GM23338 (cell line): ENCODE measurements at regions not wholly inside any gene's neighbourhood (a gene's known extent, or its start where the extent isn't known, plus 50 kb on each side); places are given as distances from the start of the nearest gene placed in this dataset.
A peak's percentile ranks its signal among the peaks of the same experiment; 100 is the strongest.
"Not testable (repeated sequence)": the region's sequence is repeated elsewhere in the genome, so short reads cannot be mapped to it uniquely, and the experiment has no call there.

Source experiments
- ATAC-seq: fragments of 200-7000 bp; cut with Tn5 transposase; 3 replicates; pipeline ENCODE4 v1.9.1; 2020
- DNase-seq: peaks from one replicate; pipeline ENCODE4 v3.0.0-alpha.2; 2015; ENCODE audit warnings: low spot score
- H2AFZ ChIP-seq: fragments of 200-600 bp; sonication (generic); 2 replicates; pipeline ENCODE4 v1.8.0; 2016; ENCODE audit warnings: antibody characterized with exemption, mild to moderate bottlenecking, moderate library complexity
- H3F3A ChIP-seq: fragments of 200-600 bp; sonication (generic); replicated peaks from 2 replicates; pipeline ENCODE4 v1.8.0; 2017; ENCODE audit warnings: antibody characterized with exemption, mixed run types, low read depth
- H3K27ac ChIP-seq: fragments of 200-600 bp; sonication (generic); 2 replicates; pipeline ENCODE4 v1.6.1; 2016; ENCODE audit warnings: low read depth
- H3K27me3 ChIP-seq: fragments of 200-600 bp; sonication (generic); 2 replicates; pipeline ENCODE4 v1.8.0; 2016; ENCODE audit warnings: mild to moderate bottlenecking, mixed run types, moderate library complexity; ENCODE audit not compliant: insufficient read depth
- H3K36me3 ChIP-seq: fragments of 200-600 bp; sonication (generic); 2 replicates; pipeline ENCODE4 v1.8.0; 2016; ENCODE audit warnings: mild to moderate bottlenecking; ENCODE audit not compliant: insufficient read depth
- H3K4me1 ChIP-seq: fragments of 200-600 bp; sonication (generic); 2 replicates; pipeline ENCODE4 v1.8.0; 2016; ENCODE audit warnings: mild to moderate bottlenecking, moderate library complexity; ENCODE audit not compliant: insufficient read depth
- H3K4me2 ChIP-seq: fragments of 200-600 bp; sonication (generic); 2 replicates; pipeline ENCODE4 v1.7.1; 2017; ENCODE audit warnings: mixed run types
- H3K4me3 ChIP-seq: fragments of 200-600 bp; sonication (generic); 2 replicates; pipeline ENCODE4 v1.6.1; 2016; ENCODE audit warnings: mixed run types
- H3K79me2 ChIP-seq: fragments of 200-600 bp; sonication (generic); replicated peaks from 2 replicates; pipeline ENCODE4 v1.8.0; 2017; ENCODE audit warnings: mild to moderate bottlenecking; ENCODE audit not compliant: insufficient read depth
- H3K9me2 ChIP-seq: fragments of 200-600 bp; sonication (generic); 2 replicates; pipeline ENCODE4 v1.8.0; 2017; ENCODE audit not compliant: insufficient read depth
- H4K20me1 ChIP-seq: fragments of 200-600 bp; sonication (generic); replicated peaks from 2 replicates; pipeline ENCODE4 v1.8.0; 2017; ENCODE audit warnings: mild to moderate bottlenecking; ENCODE audit not compliant: insufficient read depth
- H3K27ac Mint-ChIP-seq: 2 replicates; pipeline ENCODE4 v1.8.0; 2020; ENCODE audit warnings: inconsistent platforms, mild to moderate bottlenecking, moderate library complexity, mixed read lengths
- H3K27me3 Mint-ChIP-seq: 3 replicates; pipeline ENCODE4 v1.8.0; 2022; ENCODE audit warnings: low read depth, mild to moderate bottlenecking, moderate library complexity, mixed read lengths, inconsistent platforms; ENCODE audit not compliant: insufficient read depth, poor library complexity
- H3K36me3 Mint-ChIP-seq: 3 replicates; pipeline ENCODE4 v1.8.0; 2021; ENCODE audit warnings: low read depth, mild to moderate bottlenecking, inconsistent platforms, moderate library complexity, mixed read lengths
- H3K4me1 Mint-ChIP-seq: 3 replicates; pipeline ENCODE4 v1.8.0; 2020; ENCODE audit warnings: mild to moderate bottlenecking, inconsistent platforms, mixed read lengths
- H3K4me3 Mint-ChIP-seq: 3 replicates; pipeline ENCODE4 v1.8.0; 2021; ENCODE audit warnings: moderate library complexity, mild to moderate bottlenecking, inconsistent platforms, mixed read lengths
- H3K9me3 Mint-ChIP-seq: 3 replicates; pipeline ENCODE4 v1.8.0; 2020; ENCODE audit warnings: moderate library complexity, mild to moderate bottlenecking, inconsistent platforms, mixed read lengths
- CTCF ChIP-seq, 2 experiments: fragments of 200-600 bp in 1 of 2; sonication (generic) in 1 of 2; conservative IDR thresholded peaks; 2 replicates each; pipeline versions ENCODE4 v1.5.1 to v1.6.1; 2016 to 2017; ENCODE audit warnings: antibody characterized with exemption in 2 of 2, low read depth in 2 of 2, mild to moderate bottlenecking in 2 of 2, moderate library complexity in 1 of 2
- ETS1 ChIP-seq: IDR thresholded peaks from 2 replicates; pipeline ENCODE4 v1.6.1; 2016; ENCODE audit warnings: antibody characterized with exemption
- EZH2 ChIP-seq: fragments of 200-600 bp; sonication (generic); IDR thresholded peaks from one replicate; pipeline ENCODE4 v1.8.0; 2017; ENCODE audit warnings: antibody characterized with exemption, mild to moderate bottlenecking, low read depth; ENCODE audit not compliant: unreplicated experiment
- EZH2phosphoT487 ChIP-seq: fragments of 200-600 bp; sonication (generic); IDR thresholded peaks from one replicate; pipeline ENCODE4 v1.8.1; 2018; ENCODE audit warnings: antibody characterized with exemption; ENCODE audit not compliant: unreplicated experiment
- NANOG ChIP-seq: IDR thresholded peaks from 2 replicates; pipeline ENCODE4 v1.6.1; 2016; ENCODE audit warnings: antibody characterized with exemption, borderline replicate concordance
- POLR2AphosphoS5 ChIP-seq: IDR thresholded peaks from 2 replicates; pipeline ENCODE4 v1.6.1; 2016; ENCODE audit warnings: antibody characterized with exemption, low read depth
- TF ChIP-seq, protein P1 (sequence below): fragments of 250-450 bp; sonication (Bioruptor Pico); IDR thresholded peaks from 2 replicates; pipeline ENCODE4 v1.5.0; 2020; ENCODE audit warnings: mild to moderate bottlenecking, moderate library complexity

DNA sequence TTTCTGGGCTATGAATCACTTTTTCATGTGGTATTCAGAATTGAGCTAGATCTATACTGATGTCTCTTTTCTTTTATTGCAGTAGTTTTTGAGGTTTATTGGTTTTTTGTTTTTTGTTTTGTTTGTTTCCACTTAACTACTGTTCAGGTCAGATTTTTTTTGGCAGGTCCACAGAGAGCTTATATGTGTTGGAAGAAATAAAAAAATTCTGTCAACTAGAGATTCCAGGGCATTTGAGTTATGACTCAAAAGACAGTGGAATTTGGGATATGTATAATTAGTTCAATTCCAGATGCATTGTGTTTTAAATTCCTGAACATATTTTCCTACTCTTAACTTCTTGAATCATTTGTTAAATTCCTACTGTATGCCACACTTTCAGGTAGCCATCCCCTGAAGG is 727.2 kb downstream of the SI start:
- no peaks in the 10 kb centered on the region; the same call in none of the 3 replicates for H3K9me3 Mint-ChIP-seq
- H3F3A ChIP-seq: no peaks in the 10 kb centered on the region
- peaks cover 4% of the 10 kb centered on the region for H3K9me2 ChIP-seq
- H3K4me1 ChIP-seq: no peaks in the 10 kb centered on the region
- no peak overlapping the region for H2AFZ ChIP-seq
- ATAC-seq: no peak
- DNase-seq: no peak
- H3K79me2 ChIP-seq: no peaks in the 10 kb centered on the region
- no peak overlapping the region for H3K27ac ChIP-seq
- H3K4me1 Mint-ChIP-seq: no peaks in the 10 kb centered on the region; the same call in 1 of the 3 replicates
- no peaks in the 10 kb centered on the region for H3K27me3 ChIP-seq
- peaks cover 12% of the 10 kb centered on the region for H3K36me3 Mint-ChIP-seq
- H3K27me3 Mint-ChIP-seq: peaks cover 4% of the 10 kb centered on the region
- H3K4me2 ChIP-seq: no peak overlapping the region
- no peak overlapping the region for H3K4me3 ChIP-seq
- no peak overlapping the region for H3K4me3 Mint-ChIP-seq
- no peaks in the 10 kb centered on the region for H3K36me3 ChIP-seq
- no peak for TF ChIP-seq POLR2AphosphoS5
- no peak for TF ChIP-seq ETS1
- TF ChIP-seq NANOG: no peak
- no peak overlapping the region for H3K27ac Mint-ChIP-seq
- H4K20me1 ChIP-seq: no peaks in the 10 kb centered on the region

DNA sequence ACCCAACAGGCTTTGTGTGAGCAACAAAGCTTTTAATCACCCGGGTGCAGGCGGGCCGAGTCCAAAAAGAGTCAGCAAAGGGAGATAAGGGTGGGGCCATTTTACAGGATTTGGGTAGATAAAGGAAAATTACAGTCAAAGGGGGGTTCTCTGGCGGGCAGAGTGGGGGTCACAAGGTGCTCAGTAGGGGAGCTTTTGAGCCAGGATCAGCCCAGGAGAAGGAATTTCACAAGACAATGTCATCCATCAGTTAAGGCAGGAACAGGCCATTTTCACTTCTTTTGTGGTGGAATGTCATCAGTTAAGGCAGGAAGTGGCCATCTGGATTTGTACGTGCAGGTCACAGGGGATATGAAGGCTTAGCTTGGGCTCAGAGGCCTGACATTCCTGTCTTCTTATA is 736.1 kb downstream of the SI start:
- not testable (repeated sequence) for H3K27ac Mint-ChIP-seq, H3K4me3 Mint-ChIP-seq, H4K20me1 ChIP-seq, H3K9me2 ChIP-seq, H3K36me3 Mint-ChIP-seq, H3F3A ChIP-seq, DNase-seq, H3K27me3 ChIP-seq, ATAC-seq, H2AFZ ChIP-seq, H3K4me3 ChIP-seq, H3K4me2 ChIP-seq, H3K4me1 Mint-ChIP-seq, H3K36me3 ChIP-seq, H3K9me3 Mint-ChIP-seq, H3K79me2 ChIP-seq, H3K4me1 ChIP-seq
- peak; percentile 40; the same call in 1 of the 2 replicates for TF ChIP-seq NANOG
- peak overlapping the region; percentile 26; the same call in 1 of the 2 replicates for H3K27ac ChIP-seq
- H3K27me3 Mint-ChIP-seq: peaks cover 15% of the 10 kb centered on the region

DNA sequence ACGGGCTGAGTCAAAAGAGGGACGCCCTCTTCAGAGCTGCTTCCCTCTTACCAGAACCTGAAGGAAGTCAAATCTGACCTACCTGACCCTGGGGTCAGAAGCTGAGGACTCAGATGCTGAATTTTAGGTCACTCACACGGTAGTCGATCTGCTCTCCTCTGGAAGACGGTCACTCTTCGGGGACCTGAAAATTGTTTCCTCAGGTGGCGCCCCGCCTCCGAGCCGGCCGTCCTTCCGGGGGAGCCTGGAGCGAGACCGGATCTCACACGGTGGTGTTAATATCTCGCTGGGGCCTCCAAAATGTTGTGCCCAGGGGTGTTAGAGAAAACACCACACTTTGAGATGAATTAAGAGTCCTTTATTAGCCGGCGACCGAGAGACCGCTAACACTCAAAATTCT is 737.2 kb downstream of the SI start:
- Mint-ChIP-seq H3K27me3 (peaks cover 12% of the 10 kb centered on the region), H3K9me3 (peaks cover 4% of the 10 kb centered on the region), H3K27ac (no peak overlapping the region), H3K36me3 (peaks cover 4% of the 10 kb centered on the region), H3K4me3 (no peak overlapping the region), H3K4me1 (no peaks in the 10 kb centered on the region)
- Histone ChIP-seq H4K20me1 (no peaks in the 10 kb centered on the region), H3K79me2 (no peaks in the 10 kb centered on the region), H3K4me3 (no peak overlapping the region), H3K27ac (no peak overlapping the region), H3K4me1 (no peaks in the 10 kb centered on the region; the same call in 1 of the 2 replicates), H3F3A (no peaks in the 10 kb centered on the region), H3K36me3 (no peaks in the 10 kb centered on the region), H3K27me3 (no peaks in the 10 kb centered on the region), H3K4me2 (no peak overlapping the region), H3K9me2 (no peaks in the 10 kb centered on the region), H2AFZ (no peak overlapping the region)
- DNase-seq: no peak
- ATAC-seq: no peak
- TF ChIP-seq, protein P1, sequence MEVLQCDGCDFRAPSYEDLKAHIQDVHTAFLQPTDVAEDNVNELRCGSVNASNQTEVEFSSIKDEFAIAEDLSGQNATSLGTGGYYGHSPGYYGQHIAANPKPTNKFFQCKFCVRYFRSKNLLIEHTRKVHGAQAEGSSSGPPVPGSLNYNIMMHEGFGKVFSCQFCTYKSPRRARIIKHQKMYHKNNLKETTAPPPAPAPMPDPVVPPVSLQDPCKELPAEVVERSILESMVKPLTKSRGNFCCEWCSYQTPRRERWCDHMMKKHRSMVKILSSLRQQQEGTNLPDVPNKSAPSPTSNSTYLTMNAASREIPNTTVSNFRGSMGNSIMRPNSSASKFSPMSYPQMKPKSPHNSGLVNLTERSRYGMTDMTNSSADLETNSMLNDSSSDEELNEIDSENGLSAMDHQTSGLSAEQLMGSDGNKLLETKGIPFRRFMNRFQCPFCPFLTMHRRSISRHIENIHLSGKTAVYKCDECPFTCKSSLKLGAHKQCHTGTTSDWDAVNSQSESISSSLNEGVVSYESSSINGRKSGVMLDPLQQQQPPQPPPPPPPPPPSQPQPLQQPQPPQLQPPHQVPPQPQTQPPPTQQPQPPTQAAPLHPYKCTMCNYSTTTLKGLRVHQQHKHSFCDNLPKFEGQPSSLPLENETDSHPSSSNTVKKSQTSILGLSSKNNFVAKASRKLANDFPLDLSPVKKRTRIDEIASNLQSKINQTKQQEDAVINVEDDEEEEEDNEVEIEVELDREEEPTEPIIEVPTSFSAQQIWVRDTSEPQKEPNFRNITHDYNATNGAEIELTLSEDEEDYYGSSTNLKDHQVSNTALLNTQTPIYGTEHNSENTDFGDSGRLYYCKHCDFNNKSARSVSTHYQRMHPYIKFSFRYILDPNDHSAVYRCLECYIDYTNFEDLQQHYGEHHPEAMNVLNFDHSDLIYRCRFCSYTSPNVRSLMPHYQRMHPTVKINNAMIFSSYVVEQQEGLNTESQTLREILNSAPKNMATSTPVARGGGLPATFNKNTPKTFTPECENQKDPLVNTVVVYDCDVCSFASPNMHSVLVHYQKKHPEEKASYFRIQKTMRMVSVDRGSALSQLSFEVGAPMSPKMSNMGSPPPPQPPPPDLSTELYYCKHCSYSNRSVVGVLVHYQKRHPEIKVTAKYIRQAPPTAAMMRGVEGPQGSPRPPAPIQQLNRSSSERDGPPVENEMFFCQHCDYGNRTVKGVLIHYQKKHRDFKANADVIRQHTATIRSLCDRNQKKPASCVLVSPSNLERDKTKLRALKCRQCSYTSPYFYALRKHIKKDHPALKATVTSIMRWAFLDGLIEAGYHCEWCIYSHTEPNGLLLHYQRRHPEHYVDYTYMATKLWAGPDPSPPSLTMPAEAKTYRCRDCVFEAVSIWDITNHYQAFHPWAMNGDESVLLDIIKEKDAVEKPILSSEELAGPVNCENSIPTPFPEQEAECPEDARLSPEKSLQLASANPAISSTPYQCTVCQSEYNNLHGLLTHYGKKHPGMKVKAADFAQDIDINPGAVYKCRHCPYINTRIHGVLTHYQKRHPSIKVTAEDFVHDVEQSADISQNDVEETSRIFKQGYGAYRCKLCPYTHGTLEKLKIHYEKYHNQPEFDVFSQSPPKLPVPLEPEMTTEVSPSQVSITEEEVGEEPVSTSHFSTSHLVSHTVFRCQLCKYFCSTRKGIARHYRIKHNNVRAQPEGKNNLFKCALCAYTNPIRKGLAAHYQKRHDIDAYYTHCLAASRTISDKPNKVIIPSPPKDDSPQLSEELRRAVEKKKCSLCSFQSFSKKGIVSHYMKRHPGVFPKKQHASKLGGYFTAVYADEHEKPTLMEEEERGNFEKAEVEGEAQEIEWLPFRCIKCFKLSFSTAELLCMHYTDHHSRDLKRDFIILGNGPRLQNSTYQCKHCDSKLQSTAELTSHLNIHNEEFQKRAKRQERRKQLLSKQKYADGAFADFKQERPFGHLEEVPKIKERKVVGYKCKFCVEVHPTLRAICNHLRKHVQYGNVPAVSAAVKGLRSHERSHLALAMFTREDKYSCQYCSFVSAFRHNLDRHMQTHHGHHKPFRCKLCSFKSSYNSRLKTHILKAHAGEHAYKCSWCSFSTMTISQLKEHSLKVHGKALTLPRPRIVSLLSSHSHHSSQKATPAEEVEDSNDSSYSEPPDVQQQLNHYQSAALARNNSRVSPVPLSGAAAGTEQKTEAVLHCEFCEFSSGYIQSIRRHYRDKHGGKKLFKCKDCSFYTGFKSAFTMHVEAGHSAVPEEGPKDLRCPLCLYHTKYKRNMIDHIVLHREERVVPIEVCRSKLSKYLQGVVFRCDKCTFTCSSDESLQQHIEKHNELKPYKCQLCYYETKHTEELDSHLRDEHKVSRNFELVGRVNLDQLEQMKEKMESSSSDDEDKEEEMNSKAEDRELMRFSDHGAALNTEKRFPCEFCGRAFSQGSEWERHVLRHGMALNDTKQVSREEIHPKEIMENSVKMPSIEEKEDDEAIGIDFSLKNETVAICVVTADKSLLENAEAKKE (CRISPR knock-in tag): no peak
- TF ChIP-seq CTCF (conservative IDR thresholded peaks at IDR 0.05; ENCODE audit: low read depth in 2 of 2) (no peak), EZH2phosphoT487 (no peak), EZH2 (no peak), ETS1 (no peak)
